ENCODE measurements at regions not wholly inside any gene's neighbourhood (a gene's known extent, or its start where the extent isn't known, plus 50 kb on each side); places are given as distances from the start of the nearest gene placed in this dataset.

- Mint-ChIP-seq H3K27me3 (ENCODE audit: low read depth) (no peaks in the 10 kb centered on the region), H3K4me3 (no peak overlapping the region), H3K27ac (no peak overlapping the region), H3K4me1 (no peaks in the 10 kb centered on the region), H3K36me3 (peaks cover 2% of the 10 kb centered on the region), H3K9me3 (peaks cover 4% of the 10 kb centered on the region)
- no peak for DNase-seq (ENCODE audit: low spot score in 2 of 2, unreplicated experiment in 2 of 2)
- no peak for TF ChIP-seq CTCF (IDR thresholded peaks at IDR 0.05; ENCODE audit: unreplicated experiment)
Measured at GRCh38 chr12:102622618-102623017, 142.3 kb upstream of the IGF1 start.

GRCh38 chr12:102618197-102618877 lies 138.0 kb upstream of the IGF1 start:
- Mint-ChIP-seq H3K27me3 (ENCODE audit: low read depth) (no peaks in the 10 kb centered on the region), H3K9me3 (no peaks in the 10 kb centered on the region), H3K4me1 (no peaks in the 10 kb centered on the region), H3K4me3 (no peak overlapping the region), H3K36me3 (no peaks in the 10 kb centered on the region), H3K27ac (no peak overlapping the region)
- TF ChIP-seq CTCF (IDR thresholded peaks at IDR 0.05; ENCODE audit: unreplicated experiment), result no peak
- DNase-seq (ENCODE audit: low spot score in 2 of 2, unreplicated experiment in 2 of 2), result no peak

GRCh38 chr12:102616692-102617091 lies 136.3 kb upstream of the IGF1 start:
- Mint-ChIP-seq H3K9me3 (no peaks in the 10 kb centered on the region), H3K4me1 (no peaks in the 10 kb centered on the region), H3K27ac (no peak overlapping the region), H3K36me3 (no peaks in the 10 kb centered on the region), H3K4me3 (no peak overlapping the region), H3K27me3 (ENCODE audit: low read depth) (no peaks in the 10 kb centered on the region)
- TF ChIP-seq CTCF (IDR thresholded peaks at IDR 0.05; ENCODE audit: unreplicated experiment), result no peak
- DNase-seq (ENCODE audit: low spot score in 2 of 2, unreplicated experiment in 2 of 2), result no peak

- no peak for DNase-seq (ENCODE audit: low spot score in 2 of 2, unreplicated experiment in 2 of 2)
- no peak overlapping the region for H3K4me3 Mint-ChIP-seq
- H3K36me3 Mint-ChIP-seq, result no peaks in the 10 kb centered on the region
- no peak for TF ChIP-seq CTCF (IDR thresholded peaks at IDR 0.05; ENCODE audit: unreplicated experiment)
- H3K27me3 Mint-ChIP-seq (ENCODE audit: low read depth), result no peaks in the 10 kb centered on the region
- no peak overlapping the region for H3K27ac Mint-ChIP-seq
- peaks cover 13% of the 10 kb centered on the region for H3K9me3 Mint-ChIP-seq
- no peaks in the 10 kb centered on the region for H3K4me1 Mint-ChIP-seq
Measured at GRCh38 chr12:102611995-102612394, 131.6 kb upstream of the IGF1 start.

GRCh38 chr12:102609996-102610395 lies 129.6 kb upstream of the IGF1 start:
- Mint-ChIP-seq H3K9me3 (peaks cover 27% of the 10 kb centered on the region), H3K36me3 (no peaks in the 10 kb centered on the region), H3K27ac (no peak overlapping the region), H3K4me3 (no peak overlapping the region), H3K4me1 (no peaks in the 10 kb centered on the region), H3K27me3 (ENCODE audit: low read depth) (no peaks in the 10 kb centered on the region)
- no peak for TF ChIP-seq CTCF (IDR thresholded peaks at IDR 0.05; ENCODE audit: unreplicated experiment)
- no peak for DNase-seq (ENCODE audit: low spot score in 2 of 2, unreplicated experiment in 2 of 2)

- no peaks in the 10 kb centered on the region for H3K36me3 Mint-ChIP-seq
- H3K9me3 Mint-ChIP-seq, result peaks cover 25% of the 10 kb centered on the region
- no peak overlapping the region for H3K27ac Mint-ChIP-seq
- H3K4me1 Mint-ChIP-seq, result no peaks in the 10 kb centered on the region
- DNase-seq (ENCODE audit: low spot score in 2 of 2, unreplicated experiment in 2 of 2), result no peak
- no peak for TF ChIP-seq CTCF (IDR thresholded peaks at IDR 0.05; ENCODE audit: unreplicated experiment)
- no peak overlapping the region for H3K4me3 Mint-ChIP-seq
- no peaks in the 10 kb centered on the region for H3K27me3 Mint-ChIP-seq (ENCODE audit: low read depth)
Measured at GRCh38 chr12:102603021-102603420, 122.7 kb upstream of the IGF1 start.

All from mesothelial cell of epicardium (in vitro differentiated cells).